GM12874 (cell line): ENCODE measurements at regions not wholly inside any gene's neighbourhood (a gene's known extent, or its start where the extent isn't known, plus 50 kb on each side); places are given as distances from the start of the nearest gene placed in this dataset.

Source experiments
- TF ChIP-seq, protein P1 (sequence below): IDR thresholded peaks from 2 replicates; pipeline ENCODE4 v1.5.1; 2011; ENCODE audit warnings: low read depth, mild to moderate bottlenecking, control low read depth, low read length, moderate library complexity; ENCODE audit not compliant: insufficient read depth

DNA sequence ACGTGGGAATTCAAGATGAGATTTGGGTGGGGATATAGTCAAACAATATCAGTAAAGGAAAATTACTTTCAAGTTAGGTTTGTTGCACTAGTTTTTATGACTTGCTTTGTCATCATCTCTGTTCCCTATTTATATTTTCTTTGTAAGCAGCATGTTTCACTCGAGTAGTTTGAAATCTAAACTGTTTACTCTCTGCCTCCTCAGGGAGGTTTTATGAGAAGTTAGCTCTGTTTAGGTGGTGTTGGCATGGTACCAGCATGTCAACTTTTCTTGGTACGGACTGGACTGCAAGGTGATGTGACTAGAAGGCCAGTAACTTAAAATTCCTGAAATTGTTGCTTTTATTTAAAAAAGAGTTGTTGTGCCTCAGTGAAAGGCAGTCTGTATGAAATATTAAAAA lies 59.2 kb upstream of the MTPN start:
- TF ChIP-seq, protein P1, sequence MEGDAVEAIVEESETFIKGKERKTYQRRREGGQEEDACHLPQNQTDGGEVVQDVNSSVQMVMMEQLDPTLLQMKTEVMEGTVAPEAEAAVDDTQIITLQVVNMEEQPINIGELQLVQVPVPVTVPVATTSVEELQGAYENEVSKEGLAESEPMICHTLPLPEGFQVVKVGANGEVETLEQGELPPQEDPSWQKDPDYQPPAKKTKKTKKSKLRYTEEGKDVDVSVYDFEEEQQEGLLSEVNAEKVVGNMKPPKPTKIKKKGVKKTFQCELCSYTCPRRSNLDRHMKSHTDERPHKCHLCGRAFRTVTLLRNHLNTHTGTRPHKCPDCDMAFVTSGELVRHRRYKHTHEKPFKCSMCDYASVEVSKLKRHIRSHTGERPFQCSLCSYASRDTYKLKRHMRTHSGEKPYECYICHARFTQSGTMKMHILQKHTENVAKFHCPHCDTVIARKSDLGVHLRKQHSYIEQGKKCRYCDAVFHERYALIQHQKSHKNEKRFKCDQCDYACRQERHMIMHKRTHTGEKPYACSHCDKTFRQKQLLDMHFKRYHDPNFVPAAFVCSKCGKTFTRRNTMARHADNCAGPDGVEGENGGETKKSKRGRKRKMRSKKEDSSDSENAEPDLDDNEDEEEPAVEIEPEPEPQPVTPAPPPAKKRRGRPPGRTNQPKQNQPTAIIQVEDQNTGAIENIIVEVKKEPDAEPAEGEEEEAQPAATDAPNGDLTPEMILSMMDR: no peak

DNA sequence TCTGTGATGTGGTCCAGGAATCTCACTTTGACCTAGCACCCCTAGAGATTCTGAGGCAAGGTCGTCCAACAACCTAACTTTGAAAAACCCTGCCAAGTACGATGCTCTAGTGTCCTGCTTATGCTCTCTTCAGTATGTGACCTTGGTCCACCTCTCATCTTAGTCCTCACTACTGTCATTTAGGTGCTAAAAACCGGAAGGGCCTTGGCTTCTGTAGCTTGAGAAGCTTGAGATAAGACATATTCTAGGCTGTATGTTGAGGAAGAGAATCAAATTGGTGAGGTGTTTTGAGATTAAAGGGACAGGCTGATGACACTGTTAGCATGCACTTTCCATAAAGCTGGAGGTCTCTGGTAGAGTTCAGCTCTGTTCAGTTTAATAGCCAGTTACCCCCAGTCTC lies 57.0 kb upstream of the MTPN start:
- TF ChIP-seq, protein P1: no peak

DNA sequence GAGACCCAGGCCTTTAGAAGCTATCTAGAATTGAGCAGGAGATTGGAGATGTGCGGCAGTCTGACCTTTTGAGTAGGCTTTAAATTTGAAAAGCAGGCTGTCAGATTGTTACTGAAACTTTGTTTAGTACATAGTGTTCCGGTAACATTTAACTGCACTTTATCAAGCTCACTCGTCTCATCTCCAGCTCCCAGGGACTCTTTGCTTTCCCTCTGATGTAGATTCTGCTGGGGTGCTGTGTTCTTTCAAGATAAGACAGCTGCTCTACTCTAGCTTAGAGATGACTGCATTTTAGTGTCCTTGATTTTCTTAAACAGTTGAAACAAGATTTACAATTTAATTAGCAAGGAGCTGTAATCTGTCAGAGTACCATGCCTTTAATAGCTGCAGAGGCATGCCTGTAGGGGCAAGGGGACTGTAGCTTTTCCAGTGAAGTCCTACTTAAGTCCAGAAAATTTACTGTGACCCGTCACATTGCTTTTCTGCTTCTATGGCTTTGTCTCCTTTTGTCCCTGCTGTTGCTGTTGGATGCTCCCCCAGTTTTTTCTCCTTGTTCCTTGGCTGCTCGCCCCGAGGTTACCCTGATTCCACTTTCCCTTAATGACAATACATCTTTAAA lies 56.4 kb upstream of the MTPN start:
- TF ChIP-seq, protein P1: no peak

DNA sequence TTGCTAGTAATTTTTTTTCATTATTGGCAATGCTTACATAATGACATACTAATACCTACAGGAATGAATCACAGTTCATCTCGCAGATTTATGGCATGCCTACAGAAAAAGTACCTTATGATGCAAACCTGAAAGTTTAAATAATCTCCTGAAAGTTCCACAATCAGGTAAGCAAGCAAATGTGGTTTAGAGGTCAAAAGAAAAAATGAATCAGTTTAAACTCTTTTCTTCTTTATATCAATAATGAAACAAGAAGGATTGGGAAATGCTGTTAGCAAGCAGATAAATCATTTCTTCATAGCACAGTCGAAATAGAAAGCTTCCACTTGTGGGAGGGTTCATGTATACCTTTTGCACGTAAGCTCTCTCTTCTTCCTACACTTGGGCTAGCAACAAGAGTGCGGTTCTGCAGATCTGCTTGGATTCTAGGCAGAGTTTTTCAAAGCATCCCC lies 53.7 kb upstream of the MTPN start:
- TF ChIP-seq, protein P1: no peak

DNA sequence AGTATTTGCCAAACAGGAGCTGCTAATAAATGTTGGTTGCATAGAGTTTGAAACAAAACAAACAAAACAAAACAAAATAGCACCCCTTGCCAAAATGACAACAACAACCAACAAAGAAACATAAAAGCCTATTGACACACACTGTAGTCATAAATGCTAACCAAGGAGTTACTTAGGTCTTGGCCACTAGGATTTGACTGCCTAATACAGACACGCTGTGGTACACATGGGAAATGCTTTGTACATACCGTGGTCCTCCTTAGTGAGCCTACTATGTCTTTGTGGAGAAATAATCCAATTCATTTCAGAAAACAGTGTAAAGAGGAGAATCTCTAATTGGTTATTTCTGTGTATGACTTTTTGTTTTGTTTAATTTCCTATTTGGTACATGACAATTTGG lies 53.2 kb upstream of the MTPN start:
- TF ChIP-seq, protein P1: no peak

DNA sequence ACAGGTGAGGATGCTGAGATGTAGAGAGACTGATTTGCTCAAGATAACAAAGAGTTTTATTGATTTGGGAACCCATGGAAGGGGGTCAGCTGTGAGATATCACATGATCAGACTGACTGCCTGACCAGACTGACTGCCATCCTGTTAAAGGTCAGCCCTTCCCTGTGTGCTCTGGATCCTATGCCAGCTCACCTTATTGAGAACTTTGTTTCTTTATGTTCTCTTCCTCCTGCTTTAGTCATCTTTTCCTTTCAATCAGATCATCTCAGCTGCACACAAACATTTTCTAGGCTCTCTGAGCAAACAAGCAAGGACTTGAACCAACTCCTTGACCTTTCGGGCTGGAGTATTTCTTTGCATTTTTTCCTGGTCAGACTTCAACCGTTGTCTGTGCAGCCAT lies 50.0 kb upstream of the MTPN start:
- TF ChIP-seq, protein P1: no peak
